ENCODE measurements at regions not wholly inside any gene's neighbourhood (a gene's known extent, or its start where the extent isn't known, plus 50 kb on each side); places are given as distances from the start of the nearest gene placed in this dataset.
A peak's percentile ranks its signal among the peaks of the same experiment; 100 is the strongest.

GRCh38 chr21:21730512-21730911, 732.3 kb downstream of the NCAM2 start:
- no peaks in the 10 kb centered on the region for H3K27me3 ChIP-seq (ENCODE audit: low read length)
- no peaks in the 10 kb centered on the region for H3K36me3 ChIP-seq (ENCODE audit: low read length)
- H3K9ac ChIP-seq (ENCODE audit: low read length) = no peak overlapping the region
- H4K20me1 ChIP-seq (ENCODE audit: low read depth, low read length) = no peaks in the 10 kb centered on the region
- H3K9me2 ChIP-seq (replicated peaks; ENCODE audit: insufficient read depth, low read length) = no peaks in the 10 kb centered on the region
- H3K79me2 ChIP-seq (ENCODE audit: insufficient read depth, low read length) = no peaks in the 10 kb centered on the region
- H3K4me2 ChIP-seq (ENCODE audit: low read depth, low read length, poor library complexity, severe bottlenecking) = no peak overlapping the region
- H3K4me3 ChIP-seq (ENCODE audit: insufficient read depth, low read length, poor library complexity, severe bottlenecking) = no peak overlapping the region
- H3F3A ChIP-seq (ENCODE audit: insufficient read depth) = no peaks in the 10 kb centered on the region
- 0 out of 2 replicates have a peak, but pooled peaks cover 6% of the 10 kb centered on the region for H3K9me3 ChIP-seq (ENCODE audit: insufficient read depth, low read length)
- H3K27ac ChIP-seq (ENCODE audit: low read depth, low read length) = no peak overlapping the region
- TF ChIP-seq EZH2phosphoT487 (conservative IDR thresholded peaks at IDR 0.05; ENCODE audit: low read length) = no peak
- TF ChIP-seq CTCF (IDR thresholded peaks at IDR 0.05; ENCODE audit: insufficient read depth, low read length, poor library complexity, severe bottlenecking) = no peak
- no peak overlapping the region for H2AFZ ChIP-seq (ENCODE audit: low read depth, low read length, severe bottlenecking)

GRCh38 chr21:21731626-21732025, 733.4 kb downstream of the NCAM2 start:
- Histone ChIP-seq H2AFZ (ENCODE audit: low read depth, low read length, severe bottlenecking) (no peak overlapping the region), H3K27ac (ENCODE audit: low read depth, low read length) (no peak overlapping the region), H3K27me3 (ENCODE audit: low read length) (no peaks in the 10 kb centered on the region), H3K4me2 (ENCODE audit: low read depth, low read length, poor library complexity, severe bottlenecking) (no peak overlapping the region), H3K9me3 (ENCODE audit: insufficient read depth, low read length) (0 out of 2 replicates have a peak, but pooled peaks cover 6% of the 10 kb centered on the region), H3K9me2 (replicated peaks; ENCODE audit: insufficient read depth, low read length) (no peaks in the 10 kb centered on the region), H3F3A (ENCODE audit: insufficient read depth) (no peaks in the 10 kb centered on the region), H4K20me1 (ENCODE audit: low read depth, low read length) (no peaks in the 10 kb centered on the region), H3K9ac (ENCODE audit: low read length) (no peak overlapping the region), H3K79me2 (ENCODE audit: insufficient read depth, low read length) (no peaks in the 10 kb centered on the region), H3K4me3 (ENCODE audit: insufficient read depth, low read length, poor library complexity, severe bottlenecking) (no peak overlapping the region), H3K36me3 (ENCODE audit: low read length) (no peaks in the 10 kb centered on the region)
- TF ChIP-seq CTCF (IDR thresholded peaks at IDR 0.05; ENCODE audit: insufficient read depth, low read length, poor library complexity, severe bottlenecking) (no peak), EZH2phosphoT487 (conservative IDR thresholded peaks at IDR 0.05; ENCODE audit: low read length) (no peak)

- H3K9me3 ChIP-seq (ENCODE audit: insufficient read depth, low read length) = 0 out of 2 replicates have a peak, but pooled peaks cover 6% of the 10 kb centered on the region
- no peaks in the 10 kb centered on the region for H3K27me3 ChIP-seq (ENCODE audit: low read length)
- TF ChIP-seq EZH2phosphoT487 (conservative IDR thresholded peaks at IDR 0.05; ENCODE audit: low read length) (no peak), CTCF (IDR thresholded peaks at IDR 0.05; ENCODE audit: insufficient read depth, low read length, poor library complexity, severe bottlenecking) (no peak)
These were observed 735.9 kb downstream of the NCAM2 start for GRCh38 chr21:21734088-21734487.

More at GRCh38 chr21:21734088-21734487, 735.9 kb downstream of the NCAM2 start:
- Histone ChIP-seq H2AFZ (ENCODE audit: low read depth, low read length, severe bottlenecking) (peak overlapping the region; percentile 67), H3K4me3 (ENCODE audit: insufficient read depth, low read length, poor library complexity, severe bottlenecking) (no peak overlapping the region), H3K36me3 (ENCODE audit: low read length) (no peaks in the 10 kb centered on the region), H3K9me2 (replicated peaks; ENCODE audit: insufficient read depth, low read length) (no peaks in the 10 kb centered on the region), H3K79me2 (ENCODE audit: insufficient read depth, low read length) (no peaks in the 10 kb centered on the region), H3K27ac (ENCODE audit: low read depth, low read length) (no peak overlapping the region), H3F3A (ENCODE audit: insufficient read depth) (no peaks in the 10 kb centered on the region), H3K9ac (ENCODE audit: low read length) (no peak overlapping the region), H3K4me2 (ENCODE audit: low read depth, low read length, poor library complexity, severe bottlenecking) (no peak overlapping the region), H4K20me1 (ENCODE audit: low read depth, low read length) (no peaks in the 10 kb centered on the region)
